HG03159 (cell line): ENCODE measurements at regions not wholly inside any gene's neighbourhood (a gene's known extent, or its start where the extent isn't known, plus 50 kb on each side); places are given as distances from the start of the nearest gene placed in this dataset.
"Not testable (repeated sequence)": the region's sequence is repeated elsewhere in the genome, so short reads cannot be mapped to it uniquely, and the experiment has no call there.

Experiments used
- ATAC-seq: cut with Tn5 transposase; IDR thresholded peaks from one replicate; pipeline ENCODE4 v1.9.1; 2021; ENCODE audit warnings: mild to moderate bottlenecking, moderate library complexity; ENCODE audit not compliant: unreplicated experiment

- no peak for ATAC-seq
These were observed 263.6 kb upstream of the ALCAM start for GRCh38 chr3:105103139-105103538.

GRCh38 chr3:105108823-105109222, 257.9 kb upstream of the ALCAM start:
- no peak for ATAC-seq

GRCh38 chr3:105118905-105119304, 247.8 kb upstream of the ALCAM start:
- ATAC-seq, result no peak

GRCh38 chr3:105119801-105120340, 246.8 kb upstream of the ALCAM start:
- no peak for ATAC-seq

GRCh38 chr3:105130911-105131310, 235.8 kb upstream of the ALCAM start:
- ATAC-seq, result no peak

- ATAC-seq, result no peak
These were observed 228.8 kb upstream of the ALCAM start for GRCh38 chr3:105137911-105138310.

- no peak for ATAC-seq
These were observed 226.7 kb upstream of the ALCAM start for GRCh38 chr3:105139881-105140560.

- peak; percentile 58 for ATAC-seq
These were observed 225.8 kb upstream of the ALCAM start for GRCh38 chr3:105140899-105141367.

GRCh38 chr3:105144837-105145236, 221.9 kb upstream of the ALCAM start:
- no peak for ATAC-seq

- ATAC-seq, result no peak
These were observed 221.2 kb upstream of the ALCAM start for GRCh38 chr3:105145511-105145910.

GRCh38 chr3:105149197-105149596, 217.5 kb upstream of the ALCAM start:
- ATAC-seq, result not testable (repeated sequence)

- ATAC-seq, result no peak
These were observed 213.7 kb upstream of the ALCAM start for GRCh38 chr3:105152987-105153386.

- no peak for ATAC-seq
These were observed 212.0 kb upstream of the ALCAM start for GRCh38 chr3:105154692-105155091.

- ATAC-seq, result no peak
These were observed 209.5 kb upstream of the ALCAM start for GRCh38 chr3:105157067-105157765.

GRCh38 chr3:105157766-105158085, 209.0 kb upstream of the ALCAM start:
- no peak for ATAC-seq

GRCh38 chr3:105158286-105158685, 208.4 kb upstream of the ALCAM start:
- ATAC-seq, result no peak

- no peak for ATAC-seq
These were observed 204.3 kb upstream of the ALCAM start for GRCh38 chr3:105162448-105162847.

- no peak for ATAC-seq
These were observed 199.8 kb upstream of the ALCAM start for GRCh38 chr3:105166893-105167292.

GRCh38 chr3:105170423-105170822, 196.3 kb upstream of the ALCAM start:
- ATAC-seq, result no peak

- ATAC-seq, result no peak
These were observed 192.6 kb upstream of the ALCAM start for GRCh38 chr3:105174017-105174615.

- no peak for ATAC-seq
These were observed 189.1 kb upstream of the ALCAM start for GRCh38 chr3:105177576-105177975.

- no peak for ATAC-seq
These were observed 179.4 kb upstream of the ALCAM start for GRCh38 chr3:105187344-105187743.
